Upper lobe of left lung (tissue), 6 donors: ENCODE measurements at regions not wholly inside any gene's neighbourhood (a gene's known extent, or its start where the extent isn't known, plus 50 kb on each side); places are given as distances from the start of the nearest gene placed in this dataset.
"Not testable (repeated sequence)": the region's sequence is repeated elsewhere in the genome, so short reads cannot be mapped to it uniquely, and the experiment has no call there.

ENCODE experiments used
- ATAC-seq, 2 donors: fragments of 200-7000 bp; cut with Tn5 transposase; one replicate each; pipeline ENCODE4 v1.9.1; 2022; ENCODE audit warnings: mild to moderate bottlenecking in 2 of 2, moderate library complexity in 2 of 2; ENCODE audit not compliant: low FRiP score in 2 of 2
- DNase-seq, 2 donors: peaks; one replicate each; pipeline ENCODE4 v3.0.0-alpha.2; 2019 to 2020
- H3K27ac ChIP-seq, 4 donors: fragments of 200-600 bp; sonication (generic); one replicate each; pipeline ENCODE4 v1.5.1; 2016 to 2019
- H3K27me3 ChIP-seq, 4 donors: fragments of 200-600 bp; sonication (generic); one replicate each; pipeline ENCODE4 v1.5.1; 2017 to 2019
- H3K36me3 ChIP-seq, 4 donors: fragments of 200-600 bp; sonication (generic); one replicate each; pipeline ENCODE4 v1.5.1; 2016 to 2019
- H3K4me1 ChIP-seq, 4 donors: fragments of 200-600 bp; sonication (generic); one replicate each; pipeline ENCODE4 v1.5.1; 2018 to 2019
- H3K4me3 ChIP-seq, 4 donors: fragments of 200-600 bp; sonication (generic); one replicate each; pipeline ENCODE4 v1.5.1; 2017 to 2019; ENCODE audit warnings: mild to moderate bottlenecking in 2 of 4, moderate library complexity in 1 of 4
- H3K9me3 ChIP-seq, 4 donors: fragments of 200-600 bp; sonication (generic); one replicate each; pipeline ENCODE4 v1.5.1; 2018 to 2019
- EP300 ChIP-seq, 4 donors: sonication (generic); formaldehyde crosslinking; IDR thresholded peaks; one replicate each; pipeline ENCODE4 v1.5.1; 2017; ENCODE audit warnings: antibody characterized with exemption in 4 of 4, control low read depth in 2 of 4
- POLR2A ChIP-seq, 4 donors: fragments of 450-650 bp; IDR thresholded peaks; one replicate each; pipeline ENCODE4 v1.5.1; 2016 to 2017; ENCODE audit warnings: antibody characterized with exemption in 4 of 4, mild to moderate bottlenecking in 2 of 4
- POLR2AphosphoS5 ChIP-seq, 2 donors: sonication (generic); formaldehyde crosslinking; IDR thresholded peaks; one replicate each; pipeline ENCODE4 v1.5.1; 2017; ENCODE audit warnings: antibody characterized with exemption in 2 of 2
- WGBS, 2 donors: methylation state at CpG; one replicate each; pipeline ENCODE4 v1.1.5; 2017 to 2018; 5-methylcytosine and 5-hydroxymethylcytosine counted together
- TF ChIP-seq, protein P1 (sequence below), 6 experiments: fragments of 450-650 bp in 4 of 6; fragments of 200-600 bp in 2 of 6; sonication (generic) in 2 of 6; IDR thresholded peaks; one replicate each; pipeline ENCODE4 v1.5.1; 2016 to 2019; ENCODE audit warnings: antibody characterized with exemption in 6 of 6
- donor health status: DM: no; HTN: no; CAD: no; lungs with moderate emphysema.
- donor health status: DM: no; HTN: yes; CAD: no; lungs with severe emphysema.

DNA sequence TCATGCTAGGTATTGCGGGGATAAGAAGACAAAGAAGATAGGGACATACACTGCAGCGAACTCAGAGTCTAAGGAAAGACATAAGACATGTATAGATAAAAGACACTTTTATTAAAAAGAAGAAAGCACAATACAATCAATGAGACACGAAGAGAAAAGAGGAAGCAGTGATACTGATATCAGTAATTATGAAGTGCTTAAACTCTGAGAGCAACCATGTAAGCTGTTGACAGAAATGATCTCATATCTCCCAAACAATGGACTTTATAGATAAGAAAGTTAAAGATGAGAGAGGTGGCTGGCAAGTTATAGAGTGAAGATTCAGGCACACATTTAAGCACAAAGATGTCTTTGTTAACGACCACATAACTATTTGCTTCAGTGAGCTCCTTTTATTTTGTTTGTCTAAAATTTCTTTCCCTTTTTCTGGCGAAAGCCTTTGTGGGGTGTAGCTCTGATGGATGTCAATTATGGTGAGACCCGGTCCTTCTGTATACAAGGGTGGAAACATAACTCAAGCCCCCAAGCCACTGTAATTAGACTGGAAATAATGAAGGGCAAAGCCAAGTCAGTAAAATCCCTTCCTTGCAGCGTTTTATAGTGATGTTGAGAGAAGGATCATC is 818.0 kb upstream of the SLC10A2 start:
- no peaks in the 10 kb centered on the region for H3K36me3 ChIP-seq
- 74% methylated on average over 7 of the region's 7 CpGs for whole genome bisulfite sequencing, 2 donors
- H3K27me3 ChIP-seq = no peaks in the 10 kb centered on the region
- peaks cover 0 to 8% (median 7%) of the 10 kb centered on the region in 4 donors for H3K4me1 ChIP-seq
- no peak for ATAC-seq
- no peak for DNase-seq
- no peak overlapping the region for H3K4me3 ChIP-seq
- TF ChIP-seq EP300 (IDR thresholded peaks at IDR 0.05) (no peak), POLR2AphosphoS5 (IDR thresholded peaks at IDR 0.05) (no peak), POLR2A (IDR thresholded peaks at IDR 0.05) (no peak)
- TF ChIP-seq, protein P1, sequence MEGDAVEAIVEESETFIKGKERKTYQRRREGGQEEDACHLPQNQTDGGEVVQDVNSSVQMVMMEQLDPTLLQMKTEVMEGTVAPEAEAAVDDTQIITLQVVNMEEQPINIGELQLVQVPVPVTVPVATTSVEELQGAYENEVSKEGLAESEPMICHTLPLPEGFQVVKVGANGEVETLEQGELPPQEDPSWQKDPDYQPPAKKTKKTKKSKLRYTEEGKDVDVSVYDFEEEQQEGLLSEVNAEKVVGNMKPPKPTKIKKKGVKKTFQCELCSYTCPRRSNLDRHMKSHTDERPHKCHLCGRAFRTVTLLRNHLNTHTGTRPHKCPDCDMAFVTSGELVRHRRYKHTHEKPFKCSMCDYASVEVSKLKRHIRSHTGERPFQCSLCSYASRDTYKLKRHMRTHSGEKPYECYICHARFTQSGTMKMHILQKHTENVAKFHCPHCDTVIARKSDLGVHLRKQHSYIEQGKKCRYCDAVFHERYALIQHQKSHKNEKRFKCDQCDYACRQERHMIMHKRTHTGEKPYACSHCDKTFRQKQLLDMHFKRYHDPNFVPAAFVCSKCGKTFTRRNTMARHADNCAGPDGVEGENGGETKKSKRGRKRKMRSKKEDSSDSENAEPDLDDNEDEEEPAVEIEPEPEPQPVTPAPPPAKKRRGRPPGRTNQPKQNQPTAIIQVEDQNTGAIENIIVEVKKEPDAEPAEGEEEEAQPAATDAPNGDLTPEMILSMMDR (IDR thresholded peaks at IDR 0.05) = no peak
- no peaks in the 10 kb centered on the region for H3K9me3 ChIP-seq
- H3K27ac ChIP-seq = no peak overlapping the region

DNA sequence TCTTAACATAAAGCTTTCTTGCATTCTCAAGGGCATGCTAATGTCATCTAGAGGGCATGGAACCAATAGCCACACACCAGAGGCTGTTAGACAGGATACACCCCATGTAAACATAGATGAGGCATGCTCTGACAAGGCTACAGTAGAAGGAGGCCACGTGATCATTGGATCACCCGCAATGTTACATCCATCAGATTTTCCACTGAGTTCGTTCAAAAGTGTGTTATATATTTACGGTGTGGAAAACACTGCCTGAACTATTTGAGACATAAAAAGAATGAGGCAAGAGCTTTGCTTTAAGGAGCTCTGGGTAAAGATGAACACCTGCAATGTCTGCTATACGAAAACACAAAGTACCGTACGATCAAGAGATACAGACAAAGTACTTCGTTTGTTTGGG is 817.5 kb upstream of the SLC10A2 start:
- Histone ChIP-seq H3K36me3 (no peaks in the 10 kb centered on the region), H3K27me3 (no peaks in the 10 kb centered on the region), H3K27ac (no peak overlapping the region), H3K9me3 (no peaks in the 10 kb centered on the region), H3K4me3 (no peak overlapping the region), H3K4me1 (peaks cover 0 to 8% (median 7%) of the 10 kb centered on the region in 4 donors)
- ATAC-seq = no peak
- no peak for DNase-seq
- WGBS, 2 donors = 62 to 66% methylated on average over 8 of the region's 8 CpGs
- no peak for TF ChIP-seq EP300 (IDR thresholded peaks at IDR 0.05)
- no peak for TF ChIP-seq POLR2AphosphoS5 (IDR thresholded peaks at IDR 0.05)
- TF ChIP-seq, protein P1 (IDR thresholded peaks at IDR 0.05) = no peak
- no peak for TF ChIP-seq POLR2A (IDR thresholded peaks at IDR 0.05)

GRCh38 chr13:103883164-103883563 is 816.9 kb upstream of the SLC10A2 start:
- Histone ChIP-seq H3K27me3 (no peaks in the 10 kb centered on the region), H3K27ac (no peak overlapping the region), H3K4me1 (peaks cover 0 to 8% (median 7%) of the 10 kb centered on the region in 4 donors), H3K4me3 (no peak overlapping the region), H3K36me3 (no peaks in the 10 kb centered on the region), H3K9me3 (no peaks in the 10 kb centered on the region)
- ATAC-seq (peak; percentile 88 to 95), DNase-seq (peak; percentile 74 to 87)
- WGBS, 2 donors = 4 to 5% methylated on average over 6 to 7 of the region's 7 CpGs
- TF ChIP-seq POLR2A (IDR thresholded peaks at IDR 0.05) = no peak
- TF ChIP-seq EP300 (IDR thresholded peaks at IDR 0.05) = peak in 1 of 4 donors; percentile 50
- TF ChIP-seq POLR2AphosphoS5 (IDR thresholded peaks at IDR 0.05) = peak; percentile 42 to 51
- TF ChIP-seq, protein P1 (IDR thresholded peaks at IDR 0.05) = peak in 5 of 6 experiments; percentile 13 to 65 (median 47)

DNA sequence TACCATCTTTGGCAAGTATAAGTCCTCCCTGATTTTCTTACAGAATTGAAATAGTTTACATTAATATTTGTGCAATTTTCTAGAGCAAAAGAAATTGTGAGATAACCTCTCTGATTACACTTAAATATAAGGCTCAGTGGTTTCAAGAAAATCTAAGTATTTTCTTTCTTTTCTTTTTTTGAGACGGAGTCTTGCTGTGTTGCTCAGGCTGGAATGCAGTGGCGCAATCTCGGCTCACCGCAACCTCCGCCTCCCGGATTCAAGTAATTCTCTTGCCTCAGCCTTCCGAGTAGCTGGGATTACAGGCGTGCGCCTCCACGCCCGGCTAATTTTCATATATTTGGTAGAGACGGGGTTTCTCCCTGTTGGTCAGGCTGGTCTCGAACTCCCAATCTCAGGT is 813.9 kb upstream of the SLC10A2 start:
- not testable (repeated sequence) for ATAC-seq, H3K36me3 ChIP-seq, H3K9me3 ChIP-seq, H3K4me3 ChIP-seq, H3K4me1 ChIP-seq, H3K27me3 ChIP-seq, H3K27ac ChIP-seq
- 93 to 96% methylated on average over 13 of the region's 13 CpGs for WGBS, 2 donors
- peak in 1 of 2 donors; percentile 10 for DNase-seq

- ATAC-seq (no peak), DNase-seq (no peak)
- no peaks in the 10 kb centered on the region for H3K36me3 ChIP-seq
- no peak for TF ChIP-seq POLR2AphosphoS5 (IDR thresholded peaks at IDR 0.05)
- TF ChIP-seq, protein P1 (IDR thresholded peaks at IDR 0.05) = no peak
- no peak for TF ChIP-seq POLR2A (IDR thresholded peaks at IDR 0.05)
- no peak for TF ChIP-seq EP300 (IDR thresholded peaks at IDR 0.05)
- H3K9me3 ChIP-seq = no peaks in the 10 kb centered on the region
- no peak overlapping the region for H3K27ac ChIP-seq
- whole genome bisulfite sequencing, 2 donors = 71 to 77% methylated on average over 2 of the region's 2 CpGs
- no peak overlapping the region for H3K4me3 ChIP-seq
- H3K4me1 ChIP-seq = peaks cover 0 to 7% (median 6%) of the 10 kb centered on the region in 4 donors
- H3K27me3 ChIP-seq = no peaks in the 10 kb centered on the region
These were observed 812.8 kb upstream of the SLC10A2 start for GRCh38 chr13:103878891-103879605.
